Endothelial cell (in vitro differentiated cells): ENCODE measurements at regions not wholly inside any gene's neighbourhood (a gene's known extent, or its start where the extent isn't known, plus 50 kb on each side); places are given as distances from the start of the nearest gene placed in this dataset.

Experiments used
- DNase-seq: peaks from one replicate; pipeline ENCODE4 v3.0.0; 2021; ENCODE audit warnings: low spot score
- H3K27ac Mint-ChIP-seq: one replicate; pipeline ENCODE4 v1.8.0; 2021; ENCODE audit warnings: mixed read lengths, inconsistent platforms; ENCODE audit not compliant: unreplicated experiment
- H3K27me3 Mint-ChIP-seq: one replicate; pipeline ENCODE4 v1.8.0; 2021; ENCODE audit warnings: mild to moderate bottlenecking, moderate library complexity, mixed read lengths, inconsistent platforms; ENCODE audit not compliant: unreplicated experiment
- H3K36me3 Mint-ChIP-seq: one replicate; pipeline ENCODE4 v1.8.0; 2021; ENCODE audit warnings: mild to moderate bottlenecking, low read depth, mixed read lengths, inconsistent platforms; ENCODE audit not compliant: unreplicated experiment
- H3K4me1 Mint-ChIP-seq: one replicate; pipeline ENCODE4 v1.8.0; 2021; ENCODE audit warnings: mild to moderate bottlenecking, mixed read lengths, inconsistent platforms; ENCODE audit not compliant: unreplicated experiment
- H3K4me3 Mint-ChIP-seq: one replicate; pipeline ENCODE4 v1.8.0; 2021; ENCODE audit warnings: mild to moderate bottlenecking, mixed read lengths, inconsistent platforms; ENCODE audit not compliant: unreplicated experiment
- H3K9me3 Mint-ChIP-seq: one replicate; pipeline ENCODE4 v1.8.0; 2021; ENCODE audit warnings: mixed read lengths, inconsistent platforms; ENCODE audit not compliant: unreplicated experiment
- CTCF ChIP-seq: fragments of 200-600 bp; sonication (generic); IDR thresholded peaks from one replicate; pipeline ENCODE4 v1.5.0; 2021; ENCODE audit warnings: antibody characterized with exemption; ENCODE audit not compliant: unreplicated experiment

- H3K4me1 Mint-ChIP-seq, result peaks cover 1% of the 10 kb centered on the region
- no peak overlapping the region for H3K4me3 Mint-ChIP-seq
- no peaks in the 10 kb centered on the region for H3K9me3 Mint-ChIP-seq
- no peaks in the 10 kb centered on the region for H3K27me3 Mint-ChIP-seq
- no peak for DNase-seq
- H3K27ac Mint-ChIP-seq, result no peak overlapping the region
- no peaks in the 10 kb centered on the region for H3K36me3 Mint-ChIP-seq
- no peak for TF ChIP-seq CTCF
Observed at GRCh38 chr7:51700593-51701215, 384.1 kb upstream of the COBL start.

GRCh38 chr7:51693258-51693657 is 376.6 kb upstream of the COBL start:
- Mint-ChIP-seq H3K27ac (no peak overlapping the region), H3K4me3 (no peak overlapping the region), H3K27me3 (no peaks in the 10 kb centered on the region), H3K4me1 (peaks cover 3% of the 10 kb centered on the region), H3K9me3 (no peaks in the 10 kb centered on the region), H3K36me3 (no peaks in the 10 kb centered on the region)
- DNase-seq, result no peak
- TF ChIP-seq CTCF, result no peak

GRCh38 chr7:51689547-51689946 is 372.9 kb upstream of the COBL start:
- TF ChIP-seq CTCF, result no peak
- Mint-ChIP-seq H3K4me1 (no peaks in the 10 kb centered on the region), H3K36me3 (no peaks in the 10 kb centered on the region), H3K9me3 (no peaks in the 10 kb centered on the region), H3K27me3 (no peaks in the 10 kb centered on the region), H3K4me3 (no peak overlapping the region), H3K27ac (no peak overlapping the region)
- DNase-seq, result no peak

GRCh38 chr7:51685794-51686193 is 369.2 kb upstream of the COBL start:
- Mint-ChIP-seq H3K4me1 (peaks cover 8% of the 10 kb centered on the region), H3K4me3 (no peak overlapping the region), H3K9me3 (no peaks in the 10 kb centered on the region), H3K27ac (no peak overlapping the region), H3K36me3 (no peaks in the 10 kb centered on the region), H3K27me3 (no peaks in the 10 kb centered on the region)
- TF ChIP-seq CTCF, result no peak
- no peak for DNase-seq

GRCh38 chr7:51680594-51681399 is 364.2 kb upstream of the COBL start:
- Mint-ChIP-seq H3K4me1 (peaks cover 8% of the 10 kb centered on the region), H3K27ac (no peak overlapping the region), H3K27me3 (no peaks in the 10 kb centered on the region), H3K36me3 (no peaks in the 10 kb centered on the region), H3K9me3 (no peaks in the 10 kb centered on the region), H3K4me3 (no peak overlapping the region)
- no peak for DNase-seq
- TF ChIP-seq CTCF, result no peak
